ENCODE measurements at regions not wholly inside any gene's neighbourhood (a gene's known extent, or its start where the extent isn't known, plus 50 kb on each side); places are given as distances from the start of the nearest gene placed in this dataset.
"Not testable (repeated sequence)": the region's sequence is repeated elsewhere in the genome, so short reads cannot be mapped to it uniquely, and the experiment has no call there.

DNA sequence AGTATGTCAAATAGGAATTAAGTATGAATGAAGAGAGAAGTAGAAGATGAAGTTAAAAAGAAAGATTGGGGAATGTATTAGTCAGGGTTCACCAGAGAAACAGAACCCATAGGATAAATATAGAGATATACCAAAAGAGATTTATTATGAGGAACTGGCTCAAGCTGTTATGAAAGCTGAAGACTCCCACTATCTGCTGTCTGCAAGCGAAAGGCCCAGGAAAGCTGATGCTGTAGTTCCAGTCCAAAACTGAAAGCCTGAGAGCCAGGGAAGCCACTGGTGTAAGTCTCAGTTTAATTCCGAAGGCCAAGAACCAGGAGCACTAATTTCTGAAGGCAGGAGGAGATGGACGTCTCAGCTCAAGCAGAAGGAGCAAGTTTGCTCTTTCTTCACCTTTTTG lies 200.9 kb upstream of the FN1 start:
- Histone ChIP-seq H3K4me1 (ENCODE audit: insufficient read depth) (no peaks in the 10 kb centered on the region), H3K36me3 (no peaks in the 10 kb centered on the region), H3K9me3 (no peaks in the 10 kb centered on the region), H3K4me3 (no peak overlapping the region), H3K27ac (no peak overlapping the region), H3K27me3 (no peaks in the 10 kb centered on the region)
- intact Hi-C loops (cut with DNase I), result no loop called here
- TF ChIP-seq EP300 (IDR thresholded peaks at IDR 0.05) (no peak), POLR2A (IDR thresholded peaks at IDR 0.05) (no peak)
- TF ChIP-seq, protein P1, sequence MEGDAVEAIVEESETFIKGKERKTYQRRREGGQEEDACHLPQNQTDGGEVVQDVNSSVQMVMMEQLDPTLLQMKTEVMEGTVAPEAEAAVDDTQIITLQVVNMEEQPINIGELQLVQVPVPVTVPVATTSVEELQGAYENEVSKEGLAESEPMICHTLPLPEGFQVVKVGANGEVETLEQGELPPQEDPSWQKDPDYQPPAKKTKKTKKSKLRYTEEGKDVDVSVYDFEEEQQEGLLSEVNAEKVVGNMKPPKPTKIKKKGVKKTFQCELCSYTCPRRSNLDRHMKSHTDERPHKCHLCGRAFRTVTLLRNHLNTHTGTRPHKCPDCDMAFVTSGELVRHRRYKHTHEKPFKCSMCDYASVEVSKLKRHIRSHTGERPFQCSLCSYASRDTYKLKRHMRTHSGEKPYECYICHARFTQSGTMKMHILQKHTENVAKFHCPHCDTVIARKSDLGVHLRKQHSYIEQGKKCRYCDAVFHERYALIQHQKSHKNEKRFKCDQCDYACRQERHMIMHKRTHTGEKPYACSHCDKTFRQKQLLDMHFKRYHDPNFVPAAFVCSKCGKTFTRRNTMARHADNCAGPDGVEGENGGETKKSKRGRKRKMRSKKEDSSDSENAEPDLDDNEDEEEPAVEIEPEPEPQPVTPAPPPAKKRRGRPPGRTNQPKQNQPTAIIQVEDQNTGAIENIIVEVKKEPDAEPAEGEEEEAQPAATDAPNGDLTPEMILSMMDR (IDR thresholded peaks at IDR 0.05), result no peak
- WGBS, 3 donors, result 68 to 97% (median 97%) methylated on average over 3 of the region's 3 CpGs
- DNase-seq, result no peak

DNA sequence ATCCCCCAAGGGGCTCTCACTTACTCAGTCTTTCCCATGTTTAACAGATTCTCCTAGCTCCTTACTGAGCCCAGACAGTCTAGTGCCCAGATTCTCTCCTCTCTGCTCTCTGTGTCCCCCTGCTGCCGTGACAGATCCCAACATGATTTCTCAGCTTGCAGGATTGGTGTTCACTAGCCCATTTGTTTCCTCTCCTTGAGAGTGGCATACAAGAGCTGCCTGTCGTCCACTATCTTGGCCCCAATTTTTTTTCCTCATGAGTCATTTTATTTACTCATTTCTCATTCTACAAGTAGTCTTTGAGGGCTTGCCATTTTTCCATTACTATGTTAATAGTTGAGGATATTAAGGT lies 199.9 kb upstream of the FN1 start:
- Histone ChIP-seq H3K4me3 (no peak overlapping the region), H3K9me3 (no peaks in the 10 kb centered on the region), H3K27ac (no peak overlapping the region), H3K27me3 (no peaks in the 10 kb centered on the region), H3K4me1 (ENCODE audit: insufficient read depth) (no peaks in the 10 kb centered on the region), H3K36me3 (no peaks in the 10 kb centered on the region)
- WGBS, 3 donors, result 58 to 67% (median 65%) methylated on average over 2 of the region's 2 CpGs
- DNase-seq, result no peak
- intact Hi-C loops (cut with DNase I), result no loop called here
- TF ChIP-seq POLR2A (IDR thresholded peaks at IDR 0.05) (no peak), EP300 (IDR thresholded peaks at IDR 0.05) (no peak)
- TF ChIP-seq, protein P1 (IDR thresholded peaks at IDR 0.05), result no peak

DNA sequence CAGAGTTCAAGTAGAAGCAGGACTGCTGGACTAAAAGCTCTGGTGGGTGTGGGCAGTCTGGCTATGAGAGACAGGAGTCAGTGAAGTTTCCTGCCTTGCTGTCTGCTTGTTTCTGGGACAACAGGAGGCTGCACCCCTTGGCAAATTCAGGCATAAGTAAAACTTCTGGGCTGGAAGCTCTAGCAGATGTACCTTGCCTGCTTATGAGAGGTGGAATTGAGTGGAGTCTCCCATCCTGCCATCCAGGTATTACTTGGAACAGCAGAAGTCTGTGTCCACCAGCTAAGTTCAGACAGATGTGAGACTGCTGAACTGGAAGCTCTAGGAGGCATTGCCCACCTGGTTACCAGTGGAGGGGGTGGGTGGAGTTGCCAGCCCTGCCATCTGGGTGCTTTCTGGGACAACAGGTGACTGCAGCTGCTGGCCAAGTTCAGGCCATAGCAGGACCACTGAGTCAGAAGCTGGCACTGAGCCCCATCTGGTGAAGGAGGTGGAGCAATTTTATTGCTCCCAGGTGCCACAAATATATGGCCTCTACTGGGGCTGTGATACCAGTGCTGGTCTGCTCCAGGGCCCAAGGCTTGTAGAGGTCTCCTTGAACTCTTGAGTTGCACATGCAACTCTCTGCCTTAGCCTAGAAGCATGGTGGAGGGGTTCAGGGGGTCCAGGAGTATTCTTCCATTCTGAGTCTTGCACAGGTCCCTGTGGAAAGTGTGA lies 199.4 kb upstream of the FN1 start:
- no peaks in the 10 kb centered on the region for H3K9me3 ChIP-seq
- TF ChIP-seq, protein P1 (IDR thresholded peaks at IDR 0.05), result no peak
- TF ChIP-seq POLR2A (IDR thresholded peaks at IDR 0.05) (no peak), EP300 (IDR thresholded peaks at IDR 0.05) (no peak)
- H3K4me1 ChIP-seq (ENCODE audit: insufficient read depth), result no peaks in the 10 kb centered on the region
- intact Hi-C loops (cut with DNase I), result no loop called here
- no peak overlapping the region for H3K4me3 ChIP-seq
- no peaks in the 10 kb centered on the region for H3K27me3 ChIP-seq
- no peak for DNase-seq
- no peak overlapping the region for H3K27ac ChIP-seq
- H3K36me3 ChIP-seq, result no peaks in the 10 kb centered on the region

DNA sequence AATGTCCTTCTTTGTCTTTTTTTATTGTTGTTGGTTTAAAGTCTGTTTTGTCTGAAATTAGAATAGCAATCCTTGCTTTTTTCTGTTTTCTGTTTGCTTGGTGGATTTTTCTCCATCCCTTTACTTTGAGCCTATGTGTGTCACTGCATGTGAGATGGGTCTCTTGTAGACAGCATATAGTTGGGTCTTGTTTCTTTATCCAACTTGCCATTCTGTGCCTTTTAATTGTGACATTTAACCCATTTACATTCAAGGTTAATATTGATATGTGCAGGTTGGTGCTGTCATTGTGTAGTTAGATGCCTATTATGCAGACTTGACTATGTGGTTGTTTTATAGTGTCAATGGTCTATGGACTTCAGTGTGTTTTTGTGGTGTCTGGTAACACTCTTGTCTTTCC lies 197.5 kb upstream of the FN1 start:
- H3K4me3 ChIP-seq, result no peak overlapping the region
- no peaks in the 10 kb centered on the region for H3K4me1 ChIP-seq (ENCODE audit: insufficient read depth)
- TF ChIP-seq EP300 (IDR thresholded peaks at IDR 0.05), result no peak
- TF ChIP-seq POLR2A (IDR thresholded peaks at IDR 0.05), result no peak
- no peak overlapping the region for H3K27ac ChIP-seq
- H3K36me3 ChIP-seq, result no peaks in the 10 kb centered on the region
- DNase-seq, result no peak
- intact Hi-C loops (cut with DNase I), result no loop called here
- H3K9me3 ChIP-seq, result no peaks in the 10 kb centered on the region
- H3K27me3 ChIP-seq, result no peaks in the 10 kb centered on the region

DNA sequence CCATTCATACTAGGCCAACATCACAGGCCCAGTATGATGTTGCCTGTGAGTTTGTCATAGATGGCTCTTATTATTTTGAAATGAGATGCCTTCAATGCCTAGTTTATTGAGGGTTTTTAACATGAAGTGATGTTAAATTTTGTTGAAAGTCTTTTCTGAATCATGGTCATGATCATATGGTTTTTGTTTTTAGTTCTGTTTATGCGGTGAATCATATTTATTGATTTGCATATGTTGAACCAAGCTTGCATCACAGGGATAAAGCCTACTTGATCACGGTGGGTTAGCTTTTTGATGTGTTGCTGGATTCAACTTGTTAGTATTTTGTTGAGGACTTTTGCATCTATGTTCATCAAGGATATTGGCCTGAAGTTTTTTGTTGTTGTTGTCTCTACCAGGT lies 195.8 kb upstream of the FN1 start:
- no peak for TF ChIP-seq POLR2A (IDR thresholded peaks at IDR 0.05)
- no peak for TF ChIP-seq EP300 (IDR thresholded peaks at IDR 0.05)
- TF ChIP-seq, protein P1 (IDR thresholded peaks at IDR 0.05), result no peak
- Histone ChIP-seq H3K27me3 (no peaks in the 10 kb centered on the region), H3K36me3 (no peaks in the 10 kb centered on the region), H3K4me1 (ENCODE audit: insufficient read depth) (no peaks in the 10 kb centered on the region), H3K9me3 (no peaks in the 10 kb centered on the region), H3K4me3 (no peak overlapping the region), H3K27ac (no peak overlapping the region)
- intact Hi-C loops (cut with DNase I), result no loop called here
- DNase-seq, result no peak
- WGBS, 3 donors, result 95 to 98% (median 97%) methylated on average over 2 of the region's 2 CpGs

DNA sequence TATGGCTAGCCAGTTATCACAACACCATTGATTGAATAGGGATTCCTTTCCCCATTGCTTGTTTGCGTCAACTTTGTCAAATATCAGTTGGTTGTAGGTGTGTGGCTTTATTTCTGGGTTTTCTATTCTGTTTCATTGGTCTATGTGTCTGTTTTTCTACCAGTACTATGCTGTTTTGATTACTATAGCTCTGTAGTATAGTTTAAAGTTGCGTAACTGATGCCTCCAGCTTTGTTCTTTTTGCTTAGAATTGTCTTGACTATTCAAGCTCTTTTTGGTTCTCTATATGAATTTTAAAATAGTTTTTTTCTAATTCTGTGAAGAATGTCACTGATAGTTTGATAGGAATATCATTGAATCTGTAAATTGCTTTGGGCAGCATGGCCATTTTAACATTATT lies 194.9 kb upstream of the FN1 start:
- H3K9me3 ChIP-seq; DNase-seq; intact Hi-C loops (cut with DNase I); H3K4me3 ChIP-seq; H3K27ac ChIP-seq; H3K36me3 ChIP-seq; H3K4me1 ChIP-seq (ENCODE audit: insufficient read depth); H3K27me3 ChIP-seq: not testable (repeated sequence)
- 99 to 100% (median 99%) methylated on average over 2 of the region's 2 CpGs for WGBS, 3 donors

Measured in ovary (tissue), 7 donors.